Upper lobe of left lung (tissue), 6 donors: ENCODE measurements at regions not wholly inside any gene's neighbourhood (a gene's known extent, or its start where the extent isn't known, plus 50 kb on each side); places are given as distances from the start of the nearest gene placed in this dataset.

Source experiments
- ATAC-seq, 2 donors: fragments of 200-7000 bp; cut with Tn5 transposase; one replicate each; pipeline ENCODE4 v1.9.1; 2022; ENCODE audit warnings: mild to moderate bottlenecking in 2 of 2, moderate library complexity in 2 of 2; ENCODE audit not compliant: low FRiP score in 2 of 2
- DNase-seq, 2 donors: peaks; one replicate each; pipeline ENCODE4 v3.0.0-alpha.2; 2019 to 2020
- H3K27ac ChIP-seq, 4 donors: fragments of 200-600 bp; sonication (generic); one replicate each; pipeline ENCODE4 v1.5.1; 2016 to 2019
- H3K27me3 ChIP-seq, 4 donors: fragments of 200-600 bp; sonication (generic); one replicate each; pipeline ENCODE4 v1.5.1; 2017 to 2019
- H3K36me3 ChIP-seq, 4 donors: fragments of 200-600 bp; sonication (generic); one replicate each; pipeline ENCODE4 v1.5.1; 2016 to 2019
- H3K4me1 ChIP-seq, 4 donors: fragments of 200-600 bp; sonication (generic); one replicate each; pipeline ENCODE4 v1.5.1; 2018 to 2019
- H3K4me3 ChIP-seq, 4 donors: fragments of 200-600 bp; sonication (generic); one replicate each; pipeline ENCODE4 v1.5.1; 2017 to 2019; ENCODE audit warnings: mild to moderate bottlenecking in 2 of 4, moderate library complexity in 1 of 4
- H3K9me3 ChIP-seq, 4 donors: fragments of 200-600 bp; sonication (generic); one replicate each; pipeline ENCODE4 v1.5.1; 2018 to 2019
- CTCF ChIP-seq, 6 experiments: fragments of 450-650 bp in 4 of 6; fragments of 200-600 bp in 2 of 6; sonication (generic) in 2 of 6; IDR thresholded peaks; one replicate each; pipeline ENCODE4 v1.5.1; 2016 to 2019; ENCODE audit warnings: antibody characterized with exemption in 6 of 6
- EP300 ChIP-seq, 4 donors: sonication (generic); formaldehyde crosslinking; IDR thresholded peaks; one replicate each; pipeline ENCODE4 v1.5.1; 2017; ENCODE audit warnings: antibody characterized with exemption in 4 of 4, control low read depth in 2 of 4
- POLR2A ChIP-seq, 4 donors: fragments of 450-650 bp; IDR thresholded peaks; one replicate each; pipeline ENCODE4 v1.5.1; 2016 to 2017; ENCODE audit warnings: antibody characterized with exemption in 4 of 4, mild to moderate bottlenecking in 2 of 4
- POLR2AphosphoS5 ChIP-seq, 2 donors: sonication (generic); formaldehyde crosslinking; IDR thresholded peaks; one replicate each; pipeline ENCODE4 v1.5.1; 2017; ENCODE audit warnings: antibody characterized with exemption in 2 of 2
- WGBS, 2 donors: methylation state at CpG; one replicate each; pipeline ENCODE4 v1.1.5; 2017 to 2018; 5-methylcytosine and 5-hydroxymethylcytosine counted together
- donor health status: DM: no; HTN: no; CAD: no; lungs with moderate emphysema.
- donor health status: DM: no; HTN: yes; CAD: no; lungs with severe emphysema.

DNA sequence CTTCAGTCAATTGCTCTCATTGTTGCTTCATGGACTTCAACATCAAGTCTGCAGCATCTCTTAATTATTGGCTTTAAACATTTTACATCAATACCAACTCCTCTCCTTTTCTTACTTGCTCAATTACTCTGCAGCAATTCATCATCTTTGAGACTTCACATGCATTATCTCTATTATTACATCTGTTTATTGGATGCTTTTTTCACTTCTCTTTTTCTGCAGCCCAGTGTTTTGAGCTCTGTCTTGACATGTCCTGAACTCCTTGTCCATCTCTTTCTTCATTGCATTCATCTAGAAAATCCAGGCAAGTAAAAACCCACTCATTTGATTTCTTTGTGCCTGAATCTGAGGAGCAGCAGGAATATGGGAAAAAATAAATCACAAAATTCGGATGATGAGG is 647.9 kb downstream of the PLCL1 start:
- DNase-seq = no peak
- H3K27me3 ChIP-seq = no peaks in the 10 kb centered on the region
- H3K4me3 ChIP-seq = no peak overlapping the region
- no peaks in the 10 kb centered on the region for H3K4me1 ChIP-seq
- 75 to 83% methylated on average over 1 of the region's 1 CpG for WGBS, 2 donors
- no peaks in the 10 kb centered on the region for H3K36me3 ChIP-seq
- no peaks in the 10 kb centered on the region for H3K9me3 ChIP-seq
- ATAC-seq = no peak
- no peak overlapping the region for H3K27ac ChIP-seq
- TF ChIP-seq EP300 (IDR thresholded peaks at IDR 0.05) (no peak), POLR2A (IDR thresholded peaks at IDR 0.05) (no peak), POLR2AphosphoS5 (IDR thresholded peaks at IDR 0.05) (no peak), CTCF (IDR thresholded peaks at IDR 0.05) (no peak)

DNA sequence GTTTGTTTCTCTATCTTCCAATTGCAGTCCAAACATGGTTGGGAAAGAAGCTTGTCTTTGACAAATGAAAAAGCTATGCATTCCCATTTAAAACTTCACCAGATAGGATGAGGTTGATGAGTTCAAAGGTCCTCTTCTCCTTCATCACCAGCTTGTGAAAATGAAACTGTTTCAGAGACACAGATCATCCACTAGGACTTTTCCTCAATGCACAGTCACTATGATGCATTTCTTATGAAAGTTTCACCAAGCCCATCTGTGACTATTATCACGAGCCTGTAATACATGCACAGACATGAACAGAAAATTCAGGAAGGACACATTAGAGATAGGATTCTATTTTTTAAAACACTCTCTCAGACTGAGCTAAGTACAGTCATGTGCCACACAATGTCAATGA is 644.4 kb downstream of the PLCL1 start:
- no peak for ATAC-seq
- Histone ChIP-seq H3K27ac (no peak overlapping the region), H3K9me3 (no peaks in the 10 kb centered on the region), H3K36me3 (no peaks in the 10 kb centered on the region), H3K4me3 (no peak overlapping the region), H3K27me3 (no peaks in the 10 kb centered on the region), H3K4me1 (no peaks in the 10 kb centered on the region)
- DNase-seq = no peak
- WGBS, 2 donors = 81 to 82% methylated on average over 1 of the region's 1 CpG
- TF ChIP-seq EP300 (IDR thresholded peaks at IDR 0.05) (no peak), CTCF (IDR thresholded peaks at IDR 0.05) (no peak), POLR2A (IDR thresholded peaks at IDR 0.05) (no peak), POLR2AphosphoS5 (IDR thresholded peaks at IDR 0.05) (no peak)

DNA sequence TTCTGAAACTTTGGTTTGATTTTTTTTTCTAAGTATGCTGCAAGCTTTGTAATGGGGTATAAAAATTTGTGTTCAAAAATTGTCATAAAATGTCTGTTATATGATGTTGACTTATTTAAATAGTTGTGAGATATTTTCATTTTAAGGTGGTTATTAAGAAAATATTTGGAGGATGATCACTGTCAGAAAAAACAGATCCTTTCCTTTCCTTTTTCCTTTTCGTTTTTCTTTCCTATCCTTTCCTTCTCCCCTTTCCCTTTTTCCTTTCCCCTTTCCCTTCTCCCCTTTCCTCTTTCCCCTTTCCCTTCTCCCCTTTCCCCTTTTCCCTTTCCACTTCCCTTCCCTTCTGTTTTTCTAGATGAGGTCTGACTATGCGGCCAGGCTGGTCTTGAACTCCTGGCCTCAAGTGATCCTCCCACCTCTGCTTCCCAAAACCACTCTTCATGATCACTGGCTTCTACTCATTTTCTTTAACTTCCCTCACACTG is 640.5 kb downstream of the PLCL1 start:
- ATAC-seq = no peak
- Histone ChIP-seq H3K27ac (no peak overlapping the region), H3K4me1 (no peaks in the 10 kb centered on the region), H3K4me3 (no peak overlapping the region), H3K36me3 (no peaks in the 10 kb centered on the region), H3K9me3 (no peaks in the 10 kb centered on the region), H3K27me3 (no peaks in the 10 kb centered on the region)
- TF ChIP-seq POLR2A (IDR thresholded peaks at IDR 0.05) (no peak), CTCF (IDR thresholded peaks at IDR 0.05) (no peak), EP300 (IDR thresholded peaks at IDR 0.05) (no peak)
- DNase-seq = no peak
- 77 to 80% methylated on average over 2 of the region's 2 CpGs for WGBS, 2 donors

- no peak for DNase-seq
- Histone ChIP-seq H3K4me1 (no peaks in the 10 kb centered on the region), H3K27me3 (no peaks in the 10 kb centered on the region), H3K4me3 (no peak overlapping the region), H3K9me3 (no peaks in the 10 kb centered on the region), H3K36me3 (no peaks in the 10 kb centered on the region), H3K27ac (no peak overlapping the region)
- no peak for ATAC-seq
- TF ChIP-seq CTCF (IDR thresholded peaks at IDR 0.05) (no peak), EP300 (IDR thresholded peaks at IDR 0.05) (no peak), POLR2A (IDR thresholded peaks at IDR 0.05) (no peak)
These were observed 637.5 kb downstream of the PLCL1 start for GRCh38 chr2:198441901-198442300.

DNA sequence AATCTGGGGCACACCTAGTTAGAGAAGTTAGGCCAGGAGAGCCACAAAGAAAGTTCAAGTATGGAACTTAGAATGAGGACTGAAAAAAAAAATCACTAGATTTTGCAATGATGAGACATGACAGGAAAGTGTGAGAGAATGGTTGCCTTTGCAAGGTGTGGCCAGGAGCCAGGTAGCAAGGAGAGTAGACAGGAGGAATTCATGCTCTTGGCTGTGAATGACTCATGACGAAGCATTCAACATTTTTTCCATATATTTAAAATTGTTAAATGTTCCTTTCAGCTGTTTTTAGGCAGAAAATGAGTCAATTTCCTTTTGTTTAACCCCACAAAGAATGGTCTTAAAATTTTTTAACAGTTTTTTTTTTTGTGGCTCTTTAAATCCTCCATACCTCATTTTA is 636.9 kb downstream of the PLCL1 start:
- Histone ChIP-seq H3K4me3 (no peak overlapping the region), H3K27me3 (no peaks in the 10 kb centered on the region), H3K9me3 (no peaks in the 10 kb centered on the region), H3K36me3 (no peaks in the 10 kb centered on the region), H3K4me1 (no peaks in the 10 kb centered on the region), H3K27ac (no peak overlapping the region)
- TF ChIP-seq POLR2AphosphoS5 (IDR thresholded peaks at IDR 0.05) (no peak), CTCF (IDR thresholded peaks at IDR 0.05) (no peak), EP300 (IDR thresholded peaks at IDR 0.05) (no peak), POLR2A (IDR thresholded peaks at IDR 0.05) (no peak)
- ATAC-seq (no peak), DNase-seq (no peak)
- 59 to 74% methylated on average over 1 of the region's 1 CpG for WGBS, 2 donors
